Spleen (tissue), 7 donors: ENCODE measurements at regions not wholly inside any gene's neighbourhood (a gene's known extent, or its start where the extent isn't known, plus 50 kb on each side); places are given as distances from the start of the nearest gene placed in this dataset.

ENCODE experiments used
- POLR2A ChIP-seq, 3 donors: fragments of 450-650 bp; IDR thresholded peaks; one replicate each; pipeline ENCODE4 v1.5.1; 2017; ENCODE audit warnings: antibody characterized with exemption in 3 of 3, mild to moderate bottlenecking in 1 of 3
- TF ChIP-seq, protein P1 (sequence below), 11 experiments: fragments of 200-600 bp in 7 of 11; fragments of 450-650 bp in 4 of 11; sonication (generic) in 4 of 11; IDR thresholded peaks in 8 of 11; conservative IDR thresholded peaks in 3 of 11; 1 replicate in 7 of 11; 2 replicates in 4 of 11; pipeline versions ENCODE4 v1.4.0 to v1.8.0; 2016 to 2021; ENCODE audit warnings: antibody characterized with exemption in 11 of 11, inconsistent platforms in 4 of 11, mild to moderate bottlenecking in 1 of 11
- donor health status: DM: no; HTN: no; CAD: no; lungs with moderate emphysema.
- donor health status: DM: no; HTN: no; CAD: no.
- donor health status: DM: no; HTN: no; CAD: no.

- TF ChIP-seq, protein P1, sequence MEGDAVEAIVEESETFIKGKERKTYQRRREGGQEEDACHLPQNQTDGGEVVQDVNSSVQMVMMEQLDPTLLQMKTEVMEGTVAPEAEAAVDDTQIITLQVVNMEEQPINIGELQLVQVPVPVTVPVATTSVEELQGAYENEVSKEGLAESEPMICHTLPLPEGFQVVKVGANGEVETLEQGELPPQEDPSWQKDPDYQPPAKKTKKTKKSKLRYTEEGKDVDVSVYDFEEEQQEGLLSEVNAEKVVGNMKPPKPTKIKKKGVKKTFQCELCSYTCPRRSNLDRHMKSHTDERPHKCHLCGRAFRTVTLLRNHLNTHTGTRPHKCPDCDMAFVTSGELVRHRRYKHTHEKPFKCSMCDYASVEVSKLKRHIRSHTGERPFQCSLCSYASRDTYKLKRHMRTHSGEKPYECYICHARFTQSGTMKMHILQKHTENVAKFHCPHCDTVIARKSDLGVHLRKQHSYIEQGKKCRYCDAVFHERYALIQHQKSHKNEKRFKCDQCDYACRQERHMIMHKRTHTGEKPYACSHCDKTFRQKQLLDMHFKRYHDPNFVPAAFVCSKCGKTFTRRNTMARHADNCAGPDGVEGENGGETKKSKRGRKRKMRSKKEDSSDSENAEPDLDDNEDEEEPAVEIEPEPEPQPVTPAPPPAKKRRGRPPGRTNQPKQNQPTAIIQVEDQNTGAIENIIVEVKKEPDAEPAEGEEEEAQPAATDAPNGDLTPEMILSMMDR (IDR thresholded peaks at IDR 0.05 in 8 of 11, conservative IDR thresholded peaks at IDR 0.05 in 3 of 11), result no peak
- no peak for TF ChIP-seq POLR2A (IDR thresholded peaks at IDR 0.05)
These were observed 405.3 kb upstream of the RGMB start for GRCh38 chr5:98368141-98368540.
